Common myeloid progenitor, CD34-positive (primary cell): ENCODE measurements at regions not wholly inside any gene's neighbourhood (a gene's known extent, or its start where the extent isn't known, plus 50 kb on each side); places are given as distances from the start of the nearest gene placed in this dataset.
"Not testable (repeated sequence)": the region's sequence is repeated elsewhere in the genome, so short reads cannot be mapped to it uniquely, and the experiment has no call there.

Source experiments
- CTCF ChIA-PET: fragments of 350-600 bp; sonication (Branson Sonifier 250); formaldehyde crosslinking; loops from one replicate; lab custom pipeline; 2021; ENCODE audit warnings: antibody characterized with exemption; lab: Charles Lee
- POLR2A ChIA-PET: fragments of 350-600 bp; sonication (Branson Sonifier 250); formaldehyde crosslinking; loops from one replicate; lab custom pipeline; 2021; ENCODE audit warnings: antibody characterized with exemption; lab: Charles Lee
- DNase-seq, 3 donors: peaks; one replicate each; pipeline versions ENCODE4 v3.0.0 to v3.0.0-alpha.2; 2013
- H3K27ac ChIP-seq, 2 experiments: 1 replicate in 1 of 2; 2 replicates in 1 of 2; pipeline ENCODE4 v1.7.0; 2013; ENCODE audit warnings: inconsistent platforms in 2 of 2, low read length in 2 of 2, mild to moderate bottlenecking in 2 of 2, low read depth in 1 of 2, moderate library complexity in 1 of 2; ENCODE audit not compliant: severe bottlenecking in 2 of 2, insufficient read depth in 1 of 2, poor library complexity in 1 of 2
- H3K27me3 ChIP-seq, 5 experiments: replicated peaks in 2 of 5; 1 replicate in 3 of 5; 2 replicates in 2 of 5; pipeline versions ENCODE4 v1.6.1 to v1.7.0; 2013; ENCODE audit warnings: low read length in 4 of 5, mild to moderate bottlenecking in 2 of 5, moderate library complexity in 2 of 5, inconsistent platforms in 1 of 5; ENCODE audit not compliant: insufficient read depth in 5 of 5, control insufficient read depth in 4 of 5
- H3K36me3 ChIP-seq, 4 experiments: 1 replicate in 2 of 4; 2 replicates in 2 of 4; pipeline versions ENCODE4 v1.6.1 to v1.7.0; 2013; ENCODE audit warnings: low read length in 3 of 4, control low read depth in 1 of 4, mild to moderate bottlenecking in 1 of 4; ENCODE audit not compliant: control insufficient read depth in 4 of 4, insufficient read depth in 4 of 4
- H3K4me1 ChIP-seq, 4 experiments: 1 replicate in 3 of 4; 2 replicates in 1 of 4; pipeline versions ENCODE4 v1.6.1 to v1.7.1; 2013; ENCODE audit warnings: low read length in 3 of 4, mild to moderate bottlenecking in 3 of 4, control low read depth in 1 of 4, inconsistent platforms in 1 of 4, moderate library complexity in 1 of 4; ENCODE audit not compliant: control insufficient read depth in 4 of 4, insufficient read depth in 4 of 4; ENCODE audit errors: control extremely low read depth in 1 of 4
- H3K4me3 ChIP-seq, 7 experiments: 1 replicate in 4 of 7; 2 replicates in 3 of 7; pipeline versions ENCODE4 v1.5.1 to v1.7.0; 2013; ENCODE audit warnings: mild to moderate bottlenecking in 7 of 7, low read length in 6 of 7, moderate library complexity in 6 of 7, inconsistent platforms in 2 of 7, low read depth in 2 of 7, control low read depth in 1 of 7; ENCODE audit not compliant: insufficient read depth in 4 of 7, control insufficient read depth in 1 of 7; ENCODE audit errors: extremely low read depth in 1 of 7
- H3K9me3 ChIP-seq, 5 experiments: 1 replicate in 4 of 5; 2 replicates in 1 of 5; pipeline versions ENCODE4 v1.6.1 to v1.7.1; 2013; ENCODE audit warnings: low read length in 4 of 5, mild to moderate bottlenecking in 2 of 5, inconsistent platforms in 1 of 5, low read depth in 1 of 5, moderate library complexity in 1 of 5; ENCODE audit not compliant: control insufficient read depth in 4 of 5, insufficient read depth in 2 of 5; ENCODE audit errors: control extremely low read depth in 1 of 5
- WGBS: methylation state at CpG from one replicate; pipeline ENCODE4 v1.1.5; 2013; ENCODE audit not compliant: insufficient coverage; 5-methylcytosine and 5-hydroxymethylcytosine counted together

DNA sequence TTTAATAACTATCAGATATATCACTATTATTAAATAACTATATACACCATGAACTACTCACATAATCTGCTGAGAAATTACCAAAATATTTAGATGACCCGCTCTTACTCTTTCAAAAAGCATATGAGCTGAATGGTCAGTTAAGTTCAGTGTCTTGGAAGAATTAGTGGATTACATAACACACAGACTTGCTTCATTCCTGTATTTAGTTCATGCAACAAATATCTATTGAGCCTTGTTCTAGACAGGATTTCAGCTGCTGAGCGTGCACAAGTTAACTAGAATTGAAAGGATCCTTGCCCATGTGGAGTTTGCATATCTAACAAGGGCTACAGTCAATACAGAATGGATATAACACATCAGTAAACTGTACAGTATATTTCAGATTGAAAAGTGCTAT, 566.2 kb downstream of the CBLN4 start:
- Histone ChIP-seq H3K9me3 (no peaks in the 10 kb centered on the region), H3K4me1 (no peaks in the 10 kb centered on the region), H3K4me3 (no peak overlapping the region), H3K27me3 (no peaks in the 10 kb centered on the region), H3K36me3 (no peaks in the 10 kb centered on the region), H3K27ac (no peak overlapping the region)
- no peak for DNase-seq
- ChIA-PET POLR2A (no interaction called here), CTCF (no interaction called here)
- no CpG with 5 or more reads among the region's 2 CpGs for WGBS

DNA sequence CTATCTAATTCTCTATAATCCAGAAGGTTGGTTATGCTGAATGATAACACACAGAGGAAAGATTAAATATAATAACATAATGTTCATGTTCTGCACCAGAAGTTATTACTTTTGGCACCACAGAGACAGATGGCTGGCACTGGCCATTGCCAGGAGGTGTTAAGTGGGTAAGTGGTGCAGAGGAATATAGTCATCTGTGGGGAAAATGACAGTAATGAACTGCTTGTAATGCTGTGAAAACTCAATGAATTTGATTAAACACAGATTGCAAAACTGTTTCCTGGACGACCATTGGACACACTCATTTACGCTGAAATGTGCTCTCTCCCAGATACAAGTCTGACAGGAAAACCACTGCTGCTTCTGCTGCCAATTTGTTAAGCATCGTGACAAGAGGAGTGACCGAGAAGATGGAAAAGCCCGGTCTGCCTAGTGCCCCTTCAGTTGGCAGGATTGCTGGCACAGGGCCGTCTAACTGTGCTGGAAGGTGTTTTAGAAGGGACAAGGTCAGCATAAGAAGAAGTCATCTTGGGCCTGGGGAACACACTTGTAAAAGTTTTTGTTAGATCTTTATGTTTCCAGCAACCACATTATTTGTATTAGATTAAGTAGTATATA, 567.4 kb downstream of the CBLN4 start:
- no peak overlapping the region for H3K27ac ChIP-seq
- no peaks in the 10 kb centered on the region for H3K27me3 ChIP-seq
- no peaks in the 10 kb centered on the region for H3K9me3 ChIP-seq
- ChIA-PET CTCF (no interaction called here), POLR2A (no interaction called here)
- no peaks in the 10 kb centered on the region for H3K4me1 ChIP-seq
- no peaks in the 10 kb centered on the region for H3K36me3 ChIP-seq
- WGBS = 84% methylated on average over 5 of the region's 6 CpGs
- DNase-seq = no peak
- H3K4me3 ChIP-seq = no peak overlapping the region

GRCh38 chr20:55424968-55425367, 580.4 kb downstream of the CBLN4 start:
- no CpG with 5 or more reads among the region's 3 CpGs for WGBS
- CTCF ChIA-PET = no interaction called here
- Histone ChIP-seq H3K27ac (no peak overlapping the region), H3K27me3 (peaks cover 0 to 2% (median 0%) of the 10 kb centered on the region in 5 experiments), H3K4me1 (no peaks in the 10 kb centered on the region), H3K9me3 (no peaks in the 10 kb centered on the region), H3K4me3 (no peak overlapping the region), H3K36me3 (no peaks in the 10 kb centered on the region)
- no peak for DNase-seq
- POLR2A ChIA-PET = no interaction called here

DNA sequence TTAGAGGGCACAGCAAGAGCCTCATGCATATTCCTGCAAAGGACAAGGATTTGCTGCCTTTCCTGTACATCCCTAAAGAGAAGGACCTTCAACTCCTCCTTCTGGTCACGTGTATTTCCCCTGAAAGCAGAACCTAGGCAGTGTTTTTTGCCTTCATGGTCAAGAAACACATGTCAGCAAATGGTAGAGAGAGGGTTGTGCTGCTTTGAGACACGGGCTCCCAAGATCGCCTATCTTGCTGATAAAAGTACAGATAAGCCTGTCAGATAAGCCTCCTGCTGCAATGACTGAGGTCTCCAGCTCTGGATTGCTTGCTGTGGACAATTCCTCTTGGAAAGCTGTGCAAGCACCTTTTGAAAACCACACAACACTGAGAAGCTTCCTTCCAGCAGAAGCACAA, 580.8 kb downstream of the CBLN4 start:
- Histone ChIP-seq H3K36me3 (no peaks in the 10 kb centered on the region), H3K27me3 (peaks cover 0 to 2% (median 0%) of the 10 kb centered on the region in 5 experiments), H3K9me3 (no peaks in the 10 kb centered on the region), H3K4me3 (no peak overlapping the region), H3K27ac (no peak overlapping the region), H3K4me1 (no peaks in the 10 kb centered on the region)
- DNase-seq = no peak
- WGBS = 28% methylated on average over 3 of the region's 3 CpGs
- ChIA-PET POLR2A (no interaction called here), CTCF (no interaction called here)

GRCh38 chr20:55417836-55418235, 587.5 kb downstream of the CBLN4 start:
- no peaks in the 10 kb centered on the region for H3K27me3 ChIP-seq
- ChIA-PET CTCF (no interaction called here), POLR2A (no interaction called here)

GRCh38 chr20:55415567-55416142, 589.7 kb downstream of the CBLN4 start:
- ChIA-PET CTCF (no interaction called here), POLR2A (no interaction called here)
- H3K27me3 ChIP-seq = no peaks in the 10 kb centered on the region
- H3K36me3 ChIP-seq = no peaks in the 10 kb centered on the region
- no peak overlapping the region for H3K27ac ChIP-seq
- whole genome bisulfite sequencing = 50% methylated on average over 1 of the region's 7 CpGs
- H3K4me3 ChIP-seq = no peak overlapping the region
- DNase-seq = peak in 2 of 3 donors; percentile 5 to 13
- H3K4me1 ChIP-seq = no peaks in the 10 kb centered on the region
- no peaks in the 10 kb centered on the region for H3K9me3 ChIP-seq

More at GRCh38 chr20:55417836-55418235, 587.5 kb downstream of the CBLN4 start:
- DNase-seq = no peak
- Histone ChIP-seq H3K27ac (no peak overlapping the region), H3K36me3 (no peaks in the 10 kb centered on the region), H3K9me3 (no peaks in the 10 kb centered on the region), H3K4me1 (no peaks in the 10 kb centered on the region), H3K4me3 (no peak overlapping the region)
- WGBS = 100% methylated on average over 1 of the region's 1 CpG

- H3K27me3 ChIP-seq, H3K4me3 ChIP-seq, CTCF ChIA-PET, DNase-seq, POLR2A ChIA-PET, H3K27ac ChIP-seq, H3K4me1 ChIP-seq, H3K36me3 ChIP-seq, H3K9me3 ChIP-seq: not testable (repeated sequence)
- WGBS = no CpG with 5 or more reads among the region's 1 CpG
Observed at GRCh38 chr20:55412508-55412907, 592.8 kb downstream of the CBLN4 start.
